Activated CD4-positive, alpha-beta T cell treated with anti-CD3 and anti-CD28 coated beads, Interleukin-2, amount 10 ng/mL, durations not matched to agents 24 days and 14 days (primary cell): ENCODE measurements at regions not wholly inside any gene's neighbourhood (a gene's known extent, or its start where the extent isn't known, plus 50 kb on each side); places are given as distances from the start of the nearest gene placed in this dataset.
"Not testable (repeated sequence)": the region's sequence is repeated elsewhere in the genome, so short reads cannot be mapped to it uniquely, and the experiment has no call there.

Experiments used
- DNase-seq: peaks from one replicate; pipeline ENCODE4 v3.0.0; 2022
- H3K27ac Mint-ChIP-seq: one replicate; pipeline ENCODE4 v1.8.0; 2022; ENCODE audit warnings: mild to moderate bottlenecking, mixed read lengths
- H3K27me3 Mint-ChIP-seq: one replicate; pipeline ENCODE4 v1.8.0; 2022; ENCODE audit warnings: mixed read lengths
- H3K36me3 Mint-ChIP-seq: one replicate; pipeline ENCODE4 v1.8.0; 2022; ENCODE audit warnings: low read depth, mild to moderate bottlenecking, mixed read lengths
- H3K4me1 Mint-ChIP-seq: one replicate; pipeline ENCODE4 v1.8.0; 2021; ENCODE audit warnings: mixed read lengths
- H3K4me3 Mint-ChIP-seq: one replicate; pipeline ENCODE4 v1.8.0; 2022; ENCODE audit warnings: mild to moderate bottlenecking, moderate library complexity, mixed read lengths
- H3K9me3 Mint-ChIP-seq: one replicate; pipeline ENCODE4 v1.8.0; 2021; ENCODE audit warnings: mixed read lengths
- intact Hi-C: fragments of 100-400 bp; cut with micrococcal nuclease; formaldehyde crosslinking; loops from one replicate; pipeline ENCODE4 v1.15.1; 2023

DNA sequence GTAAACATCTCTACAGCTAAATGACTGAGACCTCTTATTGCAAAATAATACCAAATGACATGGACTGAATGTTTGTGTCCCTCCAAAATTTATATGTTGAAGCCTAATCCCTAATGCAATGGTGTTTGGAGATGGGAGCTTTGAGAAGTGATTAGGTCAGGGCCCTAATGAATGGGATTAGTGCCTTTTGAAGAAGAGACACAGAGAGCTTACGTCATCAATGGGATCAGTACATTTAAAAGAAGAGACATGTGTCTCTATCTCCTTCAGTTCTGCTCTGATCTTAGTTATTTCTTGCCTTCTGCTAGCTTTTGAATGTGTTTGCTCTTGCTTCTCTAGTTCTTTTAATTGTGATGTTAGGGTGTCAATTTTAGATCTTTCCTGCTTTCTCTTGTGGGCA lies 301.6 kb upstream of the FSTL5 start:
- H3K27ac Mint-ChIP-seq, H3K36me3 Mint-ChIP-seq, H3K9me3 Mint-ChIP-seq, H3K4me3 Mint-ChIP-seq, intact Hi-C loops, H3K27me3 Mint-ChIP-seq, DNase-seq, H3K4me1 Mint-ChIP-seq: not testable (repeated sequence)

DNA sequence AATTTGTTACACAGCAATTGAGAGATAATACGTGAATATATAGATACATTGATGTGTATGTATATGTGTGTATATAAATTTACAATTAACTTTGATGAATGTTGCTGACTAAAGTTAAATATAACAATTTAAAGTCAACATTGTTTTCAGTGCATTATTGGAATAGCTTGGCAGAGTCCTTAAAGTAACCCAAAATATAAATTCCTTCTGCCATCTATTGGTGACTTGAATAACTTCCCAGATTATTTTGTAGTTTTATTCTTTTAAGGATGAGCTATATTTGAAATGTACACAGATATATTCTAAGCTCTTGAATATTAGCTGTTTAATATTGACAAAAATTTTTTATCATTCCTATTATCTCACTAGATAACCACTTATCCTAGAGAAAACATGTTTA lies 298.2 kb upstream of the FSTL5 start:
- intact Hi-C loops, result no loop called here
- no peaks in the 10 kb centered on the region for H3K36me3 Mint-ChIP-seq
- H3K9me3 Mint-ChIP-seq, result no peaks in the 10 kb centered on the region
- H3K27me3 Mint-ChIP-seq, result no peaks in the 10 kb centered on the region
- H3K4me1 Mint-ChIP-seq, result no peaks in the 10 kb centered on the region
- no peak overlapping the region for H3K4me3 Mint-ChIP-seq
- no peak overlapping the region for H3K27ac Mint-ChIP-seq
- DNase-seq, result no peak

DNA sequence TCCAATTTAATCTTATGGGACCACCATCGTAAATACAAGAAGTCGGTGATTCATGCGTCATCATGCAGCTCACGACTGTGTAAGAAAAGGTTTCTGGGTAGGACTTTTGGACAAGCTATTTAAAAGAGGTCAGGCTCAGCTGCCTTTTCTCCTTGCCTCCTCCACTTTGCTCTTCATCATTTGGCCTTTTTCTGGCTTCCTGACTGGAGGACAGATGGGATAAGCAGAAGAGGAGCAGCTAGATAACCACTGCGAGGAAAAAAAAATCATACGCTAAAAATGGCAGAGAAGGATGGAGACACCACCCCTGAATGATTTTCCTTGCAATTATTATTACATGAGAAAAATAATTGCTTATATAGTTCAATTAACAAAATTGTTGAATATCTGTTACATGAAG lies 294.3 kb upstream of the FSTL5 start:
- intact Hi-C loops, result no loop called here
- no peak for DNase-seq
- Mint-ChIP-seq H3K27ac (no peak overlapping the region), H3K36me3 (no peaks in the 10 kb centered on the region), H3K4me3 (no peak overlapping the region), H3K27me3 (no peaks in the 10 kb centered on the region), H3K4me1 (no peaks in the 10 kb centered on the region), H3K9me3 (no peaks in the 10 kb centered on the region)

DNA sequence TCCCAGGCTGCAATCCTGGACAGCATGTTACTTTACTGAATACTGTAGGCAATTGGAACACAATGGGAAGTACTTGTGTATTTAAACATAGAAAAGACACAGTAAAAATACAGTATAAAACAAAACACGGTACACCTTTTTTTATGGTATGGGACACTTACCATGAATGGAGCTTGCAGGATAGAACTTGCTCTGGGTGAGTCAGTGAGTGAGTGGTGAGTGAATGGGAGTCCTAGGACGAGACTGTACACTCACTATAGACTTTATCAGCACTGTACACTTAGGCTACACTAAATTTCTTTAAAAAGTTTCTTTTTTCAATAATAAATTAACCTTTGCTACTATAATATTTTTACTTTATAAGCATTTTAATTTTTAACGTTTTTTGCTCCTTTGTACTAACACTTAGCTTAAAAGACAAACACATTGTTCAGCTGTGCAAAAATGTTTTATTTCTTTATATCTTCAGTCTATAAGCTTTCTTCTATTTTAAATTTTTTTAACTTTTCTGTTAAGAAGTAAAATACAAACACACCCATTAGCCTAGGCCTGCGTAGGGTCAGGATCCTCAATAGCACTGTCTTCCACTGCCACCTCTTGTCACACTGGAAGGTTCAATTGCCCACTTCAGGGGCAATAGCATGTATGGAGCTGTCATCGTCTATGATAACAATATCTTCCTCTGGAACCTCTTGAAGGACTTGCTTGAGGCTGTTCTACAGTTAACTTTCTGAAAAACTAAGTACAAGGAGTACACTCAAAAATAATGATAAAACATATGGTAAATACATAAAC lies 293.5 kb upstream of the FSTL5 start:
- Mint-ChIP-seq H3K4me3 (no peak overlapping the region), H3K27ac (no peak overlapping the region), H3K9me3 (no peaks in the 10 kb centered on the region), H3K4me1 (no peaks in the 10 kb centered on the region), H3K27me3 (no peaks in the 10 kb centered on the region), H3K36me3 (no peaks in the 10 kb centered on the region)
- DNase-seq, result no peak
- intact Hi-C loops, result no loop called here

DNA sequence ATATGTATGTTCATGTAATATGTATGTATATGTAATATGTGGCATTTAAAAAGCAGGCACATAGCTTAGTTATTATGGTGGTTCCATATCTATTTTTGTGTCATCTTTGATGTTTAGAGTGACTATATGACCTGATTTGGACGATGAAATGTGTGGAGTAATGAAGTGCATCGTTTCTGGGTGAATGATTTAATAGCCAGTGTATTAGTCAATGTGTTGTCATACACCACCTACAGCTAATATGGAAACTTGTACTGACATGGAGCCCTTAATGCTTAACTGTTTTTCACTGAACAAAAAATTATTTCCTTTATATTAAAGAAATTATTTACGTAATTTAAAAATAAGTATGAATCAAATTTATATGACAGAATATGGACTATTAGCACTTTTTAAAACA lies 292.3 kb upstream of the FSTL5 start:
- Mint-ChIP-seq H3K9me3 (no peaks in the 10 kb centered on the region), H3K4me3 (no peak overlapping the region), H3K27ac (no peak overlapping the region), H3K36me3 (no peaks in the 10 kb centered on the region), H3K4me1 (no peaks in the 10 kb centered on the region), H3K27me3 (no peaks in the 10 kb centered on the region)
- intact Hi-C loops, result no loop called here
- DNase-seq, result no peak

DNA sequence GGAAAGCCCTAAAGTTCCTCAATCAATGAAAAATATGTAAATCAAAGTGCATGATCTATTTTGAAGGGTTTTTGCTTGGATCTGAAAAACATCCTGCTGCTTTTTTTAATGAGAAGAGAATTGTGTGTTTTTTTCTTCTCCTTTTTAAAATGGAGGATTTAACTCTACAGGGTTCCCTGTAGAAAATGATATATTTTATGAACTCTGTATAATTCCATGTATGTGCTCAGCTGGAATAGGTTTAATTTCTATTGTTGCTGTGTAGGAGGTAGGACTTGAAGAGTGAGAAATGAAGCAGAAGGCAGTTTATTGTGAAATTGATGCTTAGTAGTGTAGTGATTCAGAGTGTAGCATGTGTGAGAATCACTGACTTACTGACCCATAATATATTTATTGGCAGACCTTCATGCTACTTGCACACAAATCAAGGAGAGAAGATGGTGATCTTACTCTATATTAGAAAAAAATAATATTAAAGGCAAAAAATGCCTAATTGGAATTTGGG lies 286.8 kb upstream of the FSTL5 start:
- H3K27ac Mint-ChIP-seq, result no peak overlapping the region

DNA sequence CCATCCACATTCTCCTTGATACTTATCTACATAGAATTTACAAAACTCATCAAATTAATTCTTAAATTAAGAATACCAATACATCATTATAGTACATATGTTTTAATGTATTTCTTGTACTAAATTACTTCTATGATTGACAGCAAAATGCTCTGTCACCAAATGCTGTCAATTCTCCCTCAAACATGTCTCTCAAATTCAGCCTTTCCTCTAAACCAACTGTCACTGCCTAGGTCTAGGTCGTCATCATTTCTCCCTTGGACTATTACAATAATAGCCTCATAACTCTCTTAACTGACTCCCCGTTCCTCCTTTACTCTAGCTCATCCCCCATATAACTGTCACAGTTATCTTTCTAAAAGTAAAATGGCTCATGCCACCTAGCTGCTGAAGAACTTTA lies 279.7 kb upstream of the FSTL5 start:
- no peak for DNase-seq
- no peaks in the 10 kb centered on the region for H3K9me3 Mint-ChIP-seq
- no peaks in the 10 kb centered on the region for H3K4me1 Mint-ChIP-seq
- H3K27ac Mint-ChIP-seq, result no peak overlapping the region
- no peaks in the 10 kb centered on the region for H3K27me3 Mint-ChIP-seq
- intact Hi-C loops, result no loop called here
- H3K36me3 Mint-ChIP-seq, result no peaks in the 10 kb centered on the region
- no peak overlapping the region for H3K4me3 Mint-ChIP-seq

More for the DNA sequence above, 286.8 kb upstream of the FSTL5 start:
- no peaks in the 10 kb centered on the region for H3K4me1 Mint-ChIP-seq
- DNase-seq, result no peak
- H3K4me3 Mint-ChIP-seq, result no peak overlapping the region
- H3K36me3 Mint-ChIP-seq, result no peaks in the 10 kb centered on the region
- H3K9me3 Mint-ChIP-seq, result no peaks in the 10 kb centered on the region
- intact Hi-C loops, result no loop called here
- no peaks in the 10 kb centered on the region for H3K27me3 Mint-ChIP-seq

DNA sequence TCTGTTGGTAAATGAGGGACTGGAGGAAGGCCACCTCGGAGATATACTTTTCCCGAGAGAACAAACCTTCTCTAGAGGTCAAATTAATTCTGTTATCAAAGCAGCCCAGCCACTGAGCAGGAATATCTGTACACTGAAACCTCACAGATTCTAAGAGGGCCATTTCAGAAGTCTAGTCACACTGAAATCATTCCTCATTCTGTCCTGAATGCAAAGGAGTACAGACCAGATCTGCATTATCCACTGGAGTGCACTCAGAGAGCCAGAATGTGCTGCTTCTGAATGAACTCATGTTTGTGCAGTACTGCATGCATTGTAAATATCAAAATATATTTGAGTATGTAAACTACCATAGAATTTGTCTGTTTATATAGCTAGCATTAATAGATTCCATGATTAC lies 278.3 kb upstream of the FSTL5 start:
- no peak for DNase-seq
- intact Hi-C loops, result no loop called here
- no peak overlapping the region for H3K27ac Mint-ChIP-seq
- no peaks in the 10 kb centered on the region for H3K9me3 Mint-ChIP-seq
- H3K36me3 Mint-ChIP-seq, result no peaks in the 10 kb centered on the region
- no peaks in the 10 kb centered on the region for H3K27me3 Mint-ChIP-seq
- H3K4me3 Mint-ChIP-seq, result no peak overlapping the region
- H3K4me1 Mint-ChIP-seq, result no peaks in the 10 kb centered on the region

DNA sequence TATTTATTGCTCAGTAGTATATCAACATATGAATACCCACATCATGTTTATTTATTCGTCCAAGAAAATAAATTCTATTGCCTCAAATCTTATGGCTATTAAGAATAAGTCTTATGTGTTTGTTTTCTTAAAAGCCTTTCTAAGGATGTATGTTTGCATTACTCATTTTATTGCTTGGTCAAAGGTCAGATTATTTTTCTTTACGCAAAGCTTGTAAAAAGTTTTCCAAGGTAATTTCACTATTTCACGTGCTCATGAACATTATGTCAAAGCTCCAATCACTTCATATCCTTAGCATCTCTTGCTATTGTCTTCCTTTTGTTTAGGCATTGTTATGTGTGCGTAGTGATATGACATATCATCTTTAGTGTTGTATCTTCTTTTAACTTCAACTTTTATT lies 258.5 kb upstream of the FSTL5 start:
- H3K36me3 Mint-ChIP-seq, result no peaks in the 10 kb centered on the region
- H3K4me1 Mint-ChIP-seq, result no peaks in the 10 kb centered on the region
- H3K4me3 Mint-ChIP-seq, result no peak overlapping the region
- DNase-seq, result no peak
- H3K27ac Mint-ChIP-seq, result no peak overlapping the region
- no peaks in the 10 kb centered on the region for H3K9me3 Mint-ChIP-seq
- intact Hi-C loops, result no loop called here
- H3K27me3 Mint-ChIP-seq, result no peaks in the 10 kb centered on the region

DNA sequence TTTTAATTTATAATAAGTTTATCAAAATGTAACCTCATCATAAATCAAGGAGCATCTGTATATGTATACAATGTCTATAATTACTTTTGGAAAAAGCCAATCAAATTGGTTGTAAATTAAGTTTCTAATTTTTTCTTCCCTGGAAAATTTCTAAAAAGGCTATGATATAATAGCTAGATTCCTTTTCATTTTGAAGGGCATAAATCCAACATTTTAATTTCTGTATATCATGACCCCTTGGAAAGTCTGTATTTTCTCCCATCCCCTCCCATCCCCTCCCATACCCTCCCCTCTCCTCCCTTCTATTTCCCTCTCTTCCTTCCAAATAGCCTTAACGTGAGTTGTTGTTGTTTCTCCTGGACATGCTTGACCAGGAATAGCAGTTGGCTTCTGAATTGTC lies 247.1 kb upstream of the FSTL5 start:
- H3K4me3 Mint-ChIP-seq, result no peak overlapping the region
- intact Hi-C loops, result no loop called here
- H3K4me1 Mint-ChIP-seq, result no peaks in the 10 kb centered on the region
- H3K27me3 Mint-ChIP-seq, result no peaks in the 10 kb centered on the region
- no peaks in the 10 kb centered on the region for H3K36me3 Mint-ChIP-seq
- DNase-seq, result no peak
- H3K9me3 Mint-ChIP-seq, result no peaks in the 10 kb centered on the region
- H3K27ac Mint-ChIP-seq, result no peak overlapping the region

DNA sequence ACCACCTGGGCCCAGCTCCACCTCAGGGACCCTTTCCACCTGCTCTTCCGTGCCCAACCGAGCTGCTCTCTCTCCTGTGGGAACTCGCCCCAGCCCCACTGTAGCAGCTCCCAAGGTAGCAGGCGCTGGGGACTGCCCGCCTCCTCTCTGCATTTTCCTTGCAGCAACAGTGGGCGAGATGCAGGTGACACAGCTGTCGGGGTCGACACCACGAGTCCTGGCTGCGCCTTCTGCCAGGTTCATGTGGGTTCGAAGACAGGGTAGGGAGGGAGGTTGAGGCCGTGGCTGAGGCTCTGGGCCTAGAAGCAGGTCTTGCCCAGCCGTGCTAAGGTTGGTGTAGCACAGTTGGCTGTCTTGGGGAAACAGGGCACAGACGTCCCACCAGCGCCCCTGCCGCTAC lies 245.2 kb upstream of the FSTL5 start:
- H3K4me1 Mint-ChIP-seq, result no peaks in the 10 kb centered on the region
- H3K9me3 Mint-ChIP-seq, result no peaks in the 10 kb centered on the region
- no peaks in the 10 kb centered on the region for H3K36me3 Mint-ChIP-seq
- H3K27ac Mint-ChIP-seq, result no peak overlapping the region
- no peaks in the 10 kb centered on the region for H3K27me3 Mint-ChIP-seq
- intact Hi-C loops, result no loop called here
- DNase-seq, result no peak
- H3K4me3 Mint-ChIP-seq, result no peak overlapping the region

DNA sequence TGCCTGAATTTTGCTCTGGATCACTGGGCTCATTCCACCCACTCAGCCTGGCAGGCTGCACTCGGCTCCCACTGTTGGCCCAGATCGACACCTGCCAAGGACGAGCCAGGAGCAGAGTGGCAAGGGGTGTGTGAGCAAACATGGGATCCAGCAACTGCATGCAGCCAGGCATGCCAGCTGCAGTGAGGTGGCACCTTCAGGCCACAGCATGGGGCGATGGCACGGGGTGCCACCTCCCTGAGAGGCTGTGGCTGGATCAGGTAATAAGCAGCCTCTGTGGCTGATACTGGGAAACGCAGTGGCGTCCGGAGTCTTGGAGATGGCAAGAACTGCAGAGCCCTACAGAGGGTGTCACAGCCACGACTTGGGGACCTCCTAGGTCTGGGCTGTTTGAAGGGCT lies 244.5 kb upstream of the FSTL5 start:
- intact Hi-C loops, result no loop called here
- no peak for DNase-seq
- Mint-ChIP-seq H3K36me3 (no peaks in the 10 kb centered on the region), H3K27ac (no peak overlapping the region), H3K4me3 (no peak overlapping the region), H3K27me3 (no peaks in the 10 kb centered on the region), H3K9me3 (no peaks in the 10 kb centered on the region), H3K4me1 (no peaks in the 10 kb centered on the region)

DNA sequence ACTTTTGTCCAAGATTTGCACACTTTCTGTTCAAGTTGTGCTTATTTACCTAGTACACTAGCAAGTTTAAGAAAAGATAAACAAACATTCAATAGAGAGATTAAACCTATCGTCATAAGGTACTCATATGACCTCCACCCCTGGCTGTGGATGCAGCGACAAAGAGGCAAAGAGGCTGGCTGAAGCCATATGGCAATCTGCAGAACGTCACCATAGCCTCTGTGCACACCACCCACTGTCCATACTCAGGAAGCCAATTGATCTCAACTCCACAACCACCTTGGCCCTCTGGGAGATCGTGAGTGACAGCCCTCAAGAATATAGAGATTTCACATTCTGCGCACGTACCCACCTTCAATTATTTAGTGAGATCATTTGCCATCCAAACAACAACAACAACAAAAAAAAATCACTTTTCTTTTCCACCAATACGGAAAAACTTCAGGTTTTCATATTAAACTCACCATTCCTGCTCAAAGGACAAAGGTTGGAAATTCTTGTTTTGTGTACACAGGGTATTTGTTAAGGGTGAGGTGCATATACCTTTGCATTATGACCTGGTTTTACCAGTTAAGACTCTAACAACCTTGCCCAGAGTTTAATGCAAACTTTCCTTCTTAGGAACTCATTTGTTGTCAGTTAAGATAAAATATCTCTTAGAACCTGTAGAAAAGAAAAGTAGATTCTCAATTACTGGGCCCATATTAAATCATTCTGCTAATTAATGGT lies 243.0 kb upstream of the FSTL5 start:
- H3K27me3 Mint-ChIP-seq, result no peaks in the 10 kb centered on the region
- H3K36me3 Mint-ChIP-seq, result no peaks in the 10 kb centered on the region
- H3K9me3 Mint-ChIP-seq, result no peaks in the 10 kb centered on the region
- H3K27ac Mint-ChIP-seq, result no peak overlapping the region
- intact Hi-C loops, result no loop called here
- no peak overlapping the region for H3K4me3 Mint-ChIP-seq
- DNase-seq, result no peak
- H3K4me1 Mint-ChIP-seq, result no peaks in the 10 kb centered on the region

DNA sequence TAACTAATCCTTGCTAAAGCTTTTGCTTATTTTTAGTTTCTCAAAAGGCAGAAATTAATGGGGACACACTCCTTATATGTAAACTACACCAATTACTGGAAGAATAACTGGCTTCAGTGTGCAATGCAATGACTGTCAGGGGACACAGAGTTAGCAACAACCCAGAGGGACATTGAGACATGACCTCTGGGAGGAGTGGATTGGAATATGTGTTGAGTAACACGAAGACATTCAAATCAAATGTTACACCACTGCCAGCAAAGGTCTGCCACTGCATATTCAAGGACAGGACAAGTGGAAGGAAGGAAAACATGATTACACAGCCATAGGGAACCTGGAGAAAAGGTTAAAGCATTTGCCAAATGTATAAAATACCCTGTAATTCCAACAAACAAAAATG lies 240.1 kb upstream of the FSTL5 start:
- Mint-ChIP-seq H3K27ac (no peak overlapping the region), H3K36me3 (no peaks in the 10 kb centered on the region), H3K27me3 (no peaks in the 10 kb centered on the region), H3K4me1 (no peaks in the 10 kb centered on the region), H3K4me3 (no peak overlapping the region), H3K9me3 (no peaks in the 10 kb centered on the region)
- no peak for DNase-seq
- intact Hi-C loops, result no loop called here
